HEK293 (cell line): ENCODE measurements at regions not wholly inside any gene's neighbourhood (a gene's known extent, or its start where the extent isn't known, plus 50 kb on each side); places are given as distances from the start of the nearest gene placed in this dataset.

Experiments used
- CTCF ChIA-PET: fragments of 350-600 bp; formaldehyde crosslinking; extraction: SDS; loops from one replicate; lab custom pipeline; 2021; ENCODE audit warnings: antibody characterized with exemption; lab: Yijun Ruan, JAX
- POLR2A ChIA-PET: fragments of 300-600 bp; formaldehyde crosslinking; extraction: SDS; loops from one replicate; lab custom pipeline; 2020; ENCODE audit warnings: antibody characterized with exemption, inconsistent platforms; lab: Yijun Ruan, JAX
- H3K27ac ChIP-seq: fragments of 200-500 bp; sonication (Bioruptor generic); 2 replicates; pipeline ENCODE4 v1.5.1; 2014; ENCODE audit warnings: low read depth, low read length, control low read depth, inconsistent platforms; ENCODE audit errors: extremely low read depth
- H3K36me3 ChIP-seq, 2 experiments: fragments of 200-500 bp in 1 of 2; sonication (Bioruptor generic) in 1 of 2; 1 replicate in 1 of 2; 2 replicates in 1 of 2; pipeline ENCODE4 v1.5.1; 2014 to 2017; ENCODE audit warnings: inconsistent platforms in 2 of 2, low read length in 2 of 2; ENCODE audit not compliant: control insufficient read depth in 2 of 2, insufficient read depth in 1 of 2
- H3K4me1 ChIP-seq: fragments of 200-500 bp; sonication (Bioruptor generic); 2 replicates; pipeline ENCODE4 v1.5.1; 2014; ENCODE audit warnings: mild to moderate bottlenecking, low read length, inconsistent platforms; ENCODE audit not compliant: control insufficient read depth, insufficient read depth
- H3K4me3 ChIP-seq: 2 replicates; pipeline ENCODE4 v1.5.1; 2011; ENCODE audit warnings: low read depth, mild to moderate bottlenecking, control low read depth, low read length, moderate library complexity
- H3K9me3 ChIP-seq: fragments of 200-500 bp; sonication (Bioruptor generic); 2 replicates; pipeline ENCODE4 v1.5.1; 2014; ENCODE audit warnings: low read depth, low read length, inconsistent platforms; ENCODE audit not compliant: control insufficient read depth, insufficient read depth
- PRDM1 ChIP-seq: fragments of 450-650 bp; formaldehyde crosslinking; IDR thresholded peaks from 2 replicates; pipeline ENCODE4; 2016; ENCODE audit warnings: missing biosample characterization, missing genetic modification characterization
- PRDM10 ChIP-seq: fragments of 450-650 bp; formaldehyde crosslinking; IDR thresholded peaks from 2 replicates; pipeline ENCODE4 v1.5.1; 2016; ENCODE audit warnings: missing biosample characterization, missing genetic modification characterization
- REST ChIP-seq: fragments of 450-650 bp; formaldehyde crosslinking; IDR thresholded peaks from 2 replicates; pipeline ENCODE4 v1.5.1; 2016; ENCODE audit warnings: missing biosample characterization, missing genetic modification characterization
- YY1 ChIP-seq: fragments of 450-650 bp; formaldehyde crosslinking; IDR thresholded peaks from 2 replicates; pipeline ENCODE4 v1.5.1; 2018; ENCODE audit warnings: missing biosample characterization, missing genetic modification characterization
- ZFP3 ChIP-seq: fragments of 450-650 bp; formaldehyde crosslinking; IDR thresholded peaks from 2 replicates; pipeline ENCODE4 v1.5.1; 2016; ENCODE audit warnings: low read depth, missing biosample characterization, missing genetic modification characterization
- ZFP37 ChIP-seq: fragments of 450-650 bp; formaldehyde crosslinking; IDR thresholded peaks from 2 replicates; pipeline ENCODE4 v1.5.1; 2016; ENCODE audit warnings: missing biosample characterization, missing genetic modification characterization
- ZNF169 ChIP-seq: fragments of 450-650 bp; formaldehyde crosslinking; IDR thresholded peaks from 2 replicates; pipeline ENCODE4 v1.5.1; 2016; ENCODE audit warnings: missing biosample characterization, missing genetic modification characterization
- ZNF184 ChIP-seq: fragments of 450-650 bp; IDR thresholded peaks from 2 replicates; pipeline ENCODE4 v1.5.1; 2018; ENCODE audit warnings: missing biosample characterization, mild to moderate bottlenecking, missing genetic modification characterization
- ZNF211 ChIP-seq: fragments of 450-650 bp; formaldehyde crosslinking; IDR thresholded peaks from 2 replicates; pipeline ENCODE4 v1.5.1; 2016; ENCODE audit warnings: low read depth, missing biosample characterization, missing genetic modification characterization
- ZNF23 ChIP-seq: fragments of 450-650 bp; formaldehyde crosslinking; IDR thresholded peaks from 2 replicates; pipeline ENCODE4 v1.5.1; 2016; ENCODE audit warnings: missing biosample characterization, missing genetic modification characterization, borderline replicate concordance
- ZNF248 ChIP-seq: fragments of 450-650 bp; formaldehyde crosslinking; IDR thresholded peaks from 2 replicates; pipeline ENCODE4 v1.5.1; 2017; ENCODE audit warnings: missing biosample characterization, missing genetic modification characterization
- ZNF302 ChIP-seq: fragments of 450-650 bp; formaldehyde crosslinking; IDR thresholded peaks from 2 replicates; pipeline ENCODE4 v1.5.1; 2016; ENCODE audit warnings: missing biosample characterization, missing genetic modification characterization, low read depth
- ZNF366 ChIP-seq: fragments of 450-650 bp; formaldehyde crosslinking; conservative IDR thresholded peaks from 2 replicates; pipeline ENCODE4 v1.5.1; 2016; ENCODE audit warnings: missing biosample characterization, missing genetic modification characterization
- ZNF394 ChIP-seq: fragments of 450-650 bp; formaldehyde crosslinking; IDR thresholded peaks from 2 replicates; pipeline ENCODE4 v1.5.1; 2016; ENCODE audit warnings: missing biosample characterization, missing genetic modification characterization, mild to moderate bottlenecking, moderate library complexity, borderline replicate concordance
- ZNF704 ChIP-seq: fragments of 450-650 bp; formaldehyde crosslinking; IDR thresholded peaks from 2 replicates; pipeline ENCODE4 v1.5.1; 2016; ENCODE audit warnings: missing biosample characterization, missing genetic modification characterization
- ZNF707 ChIP-seq: fragments of 450-650 bp; formaldehyde crosslinking; IDR thresholded peaks from 2 replicates; pipeline ENCODE4 v1.5.1; 2016; ENCODE audit warnings: missing biosample characterization, missing genetic modification characterization
- ZNF768 ChIP-seq: fragments of 450-650 bp; formaldehyde crosslinking; IDR thresholded peaks from 2 replicates; pipeline ENCODE4 v1.5.1; 2018; ENCODE audit warnings: missing biosample characterization, mild to moderate bottlenecking, missing genetic modification characterization
- TF ChIP-seq, protein P1 (sequence below): fragments of 450-650 bp; formaldehyde crosslinking; IDR thresholded peaks from 2 replicates; pipeline ENCODE4 v1.5.1; 2016; ENCODE audit warnings: missing biosample characterization, missing genetic modification characterization
- TF ChIP-seq, protein P2 (sequence below): IDR thresholded peaks from 2 replicates; pipeline ENCODE4 v1.6.1; 2011; ENCODE audit warnings: mild to moderate bottlenecking, low read depth, low read length, borderline replicate concordance

- H3K27ac ChIP-seq: no peak overlapping the region
- no peak overlapping the region for H3K4me3 ChIP-seq
- H3K4me1 ChIP-seq: no peaks in the 10 kb centered on the region
- TF ChIP-seq REST (no peak), ZFP3 (no peak)
- H3K9me3 ChIP-seq: no peaks in the 10 kb centered on the region
- CTCF ChIA-PET: interaction anchor here (0.6 to 1.8 kb wide), 5 partner anchors 10 to 1089 kb away, joined by 3 to 10 read pairs (median 3); no protein-coding TSS in a partner anchor
- no peaks in the 10 kb centered on the region for H3K36me3 ChIP-seq
- POLR2A ChIA-PET: no interaction called here
Observed at GRCh38 chr10:61139592-61139953, 195.6 kb upstream of the RHOBTB1 start.

DNA sequence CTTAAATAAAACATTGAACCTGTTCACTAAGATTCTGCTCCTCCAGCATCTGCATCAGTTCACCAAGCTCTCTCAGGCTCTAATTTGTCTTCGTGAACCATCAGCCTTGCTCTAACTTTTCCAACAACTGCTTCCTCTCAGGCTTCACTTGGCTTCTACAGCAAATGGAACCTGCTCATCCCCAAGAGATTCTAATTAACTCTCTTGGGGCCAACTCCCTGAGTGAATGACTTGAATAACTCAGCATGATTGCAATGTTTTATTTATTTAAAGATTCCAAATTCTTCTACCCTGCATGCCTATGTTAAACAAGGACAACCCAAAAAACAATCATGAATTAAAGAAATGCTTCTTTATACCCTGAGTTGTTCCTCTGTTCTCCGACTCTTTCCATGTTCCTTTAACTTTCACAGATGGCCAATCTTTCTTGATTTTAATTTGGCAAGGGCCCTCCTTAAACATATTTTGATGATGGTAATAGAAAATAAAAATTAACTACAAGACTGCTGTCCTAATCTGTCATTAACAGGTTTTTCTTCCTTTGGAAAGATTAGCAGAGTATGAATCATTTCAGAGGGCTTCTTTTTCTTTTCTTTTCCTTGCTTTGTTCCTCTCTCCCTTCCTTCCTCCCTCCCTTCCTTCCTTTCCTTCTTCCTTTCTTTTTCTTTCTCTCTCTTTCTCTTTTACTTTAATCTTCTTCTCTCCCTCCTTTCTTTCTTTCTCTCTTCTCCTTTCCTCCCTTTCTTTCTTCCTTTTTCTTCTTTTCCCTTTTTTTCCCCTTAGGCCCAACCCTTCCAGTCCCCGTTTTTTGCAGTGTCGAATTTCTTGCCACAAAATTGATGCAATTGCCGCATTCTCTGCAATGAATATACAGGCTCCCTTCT lies 195.0 kb upstream of the RHOBTB1 start:
- no peak overlapping the region for H3K27ac ChIP-seq
- CTCF ChIA-PET: interaction anchor here (0.6 to 1.4 kb wide), 2 partner anchors 23 to 1090 kb away, joined by 3 read pairs; no protein-coding TSS in a partner anchor
- no peaks in the 10 kb centered on the region for H3K4me1 ChIP-seq
- H3K4me3 ChIP-seq: no peak overlapping the region
- H3K36me3 ChIP-seq: no peaks in the 10 kb centered on the region
- POLR2A ChIA-PET: no interaction called here
- no peaks in the 10 kb centered on the region for H3K9me3 ChIP-seq
- TF ChIP-seq PRDM1 (tag by site-specific recombination) (peak; percentile 85), ZNF704 (tag by site-specific recombination) (no peak), ZNF394 (tag by site-specific recombination) (no peak), ZNF23 (tag by site-specific recombination) (no peak), YY1 (tag by site-specific recombination) (no peak), ZNF169 (no peak), ZNF248 (tag by site-specific recombination) (no peak), ZNF211 (tag by site-specific recombination) (no peak), ZNF768 (no peak), ZFP37 (no peak), ZNF366 (tag by site-specific recombination) (peak; percentile 49; the same call in 1 of the 2 replicates), PRDM10 (tag by site-specific recombination) (no peak), ZNF184 (tag by site-specific recombination) (no peak), ZNF707 (tag by site-specific recombination) (no peak), ZNF302 (no peak)
- TF ChIP-seq, protein P1, sequence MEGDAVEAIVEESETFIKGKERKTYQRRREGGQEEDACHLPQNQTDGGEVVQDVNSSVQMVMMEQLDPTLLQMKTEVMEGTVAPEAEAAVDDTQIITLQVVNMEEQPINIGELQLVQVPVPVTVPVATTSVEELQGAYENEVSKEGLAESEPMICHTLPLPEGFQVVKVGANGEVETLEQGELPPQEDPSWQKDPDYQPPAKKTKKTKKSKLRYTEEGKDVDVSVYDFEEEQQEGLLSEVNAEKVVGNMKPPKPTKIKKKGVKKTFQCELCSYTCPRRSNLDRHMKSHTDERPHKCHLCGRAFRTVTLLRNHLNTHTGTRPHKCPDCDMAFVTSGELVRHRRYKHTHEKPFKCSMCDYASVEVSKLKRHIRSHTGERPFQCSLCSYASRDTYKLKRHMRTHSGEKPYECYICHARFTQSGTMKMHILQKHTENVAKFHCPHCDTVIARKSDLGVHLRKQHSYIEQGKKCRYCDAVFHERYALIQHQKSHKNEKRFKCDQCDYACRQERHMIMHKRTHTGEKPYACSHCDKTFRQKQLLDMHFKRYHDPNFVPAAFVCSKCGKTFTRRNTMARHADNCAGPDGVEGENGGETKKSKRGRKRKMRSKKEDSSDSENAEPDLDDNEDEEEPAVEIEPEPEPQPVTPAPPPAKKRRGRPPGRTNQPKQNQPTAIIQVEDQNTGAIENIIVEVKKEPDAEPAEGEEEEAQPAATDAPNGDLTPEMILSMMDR: no peak
- TF ChIP-seq, protein P2, sequence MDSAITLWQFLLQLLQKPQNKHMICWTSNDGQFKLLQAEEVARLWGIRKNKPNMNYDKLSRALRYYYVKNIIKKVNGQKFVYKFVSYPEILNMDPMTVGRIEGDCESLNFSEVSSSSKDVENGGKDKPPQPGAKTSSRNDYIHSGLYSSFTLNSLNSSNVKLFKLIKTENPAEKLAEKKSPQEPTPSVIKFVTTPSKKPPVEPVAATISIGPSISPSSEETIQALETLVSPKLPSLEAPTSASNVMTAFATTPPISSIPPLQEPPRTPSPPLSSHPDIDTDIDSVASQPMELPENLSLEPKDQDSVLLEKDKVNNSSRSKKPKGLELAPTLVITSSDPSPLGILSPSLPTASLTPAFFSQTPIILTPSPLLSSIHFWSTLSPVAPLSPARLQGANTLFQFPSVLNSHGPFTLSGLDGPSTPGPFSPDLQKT: no peak
